ENCODE measurements at regions not wholly inside any gene's neighbourhood (a gene's known extent, or its start where the extent isn't known, plus 50 kb on each side); places are given as distances from the start of the nearest gene placed in this dataset.
"Not testable (repeated sequence)": the region's sequence is repeated elsewhere in the genome, so short reads cannot be mapped to it uniquely, and the experiment has no call there.

DNA sequence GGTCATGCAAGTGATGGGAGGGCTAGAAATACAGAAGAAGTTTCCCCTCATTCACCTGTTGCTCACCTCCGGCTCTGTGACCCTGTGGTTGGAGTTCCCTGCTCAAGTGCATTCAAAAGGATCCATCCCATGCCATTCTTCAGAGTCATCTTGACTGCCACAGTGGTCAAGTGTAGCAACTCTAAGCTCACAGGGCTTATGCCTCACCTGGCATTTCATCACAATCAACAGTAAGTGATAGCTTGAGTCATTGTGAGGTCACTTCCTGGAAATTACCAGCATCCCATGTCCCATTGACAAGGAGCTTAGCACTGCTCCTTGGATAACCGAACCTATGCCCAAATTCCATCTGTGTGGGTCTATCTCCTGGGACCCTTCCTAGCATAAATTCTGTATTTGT is 55.6 kb downstream of the OR4C45 start:
- no peak overlapping the region for H3K4me3 ChIP-seq (ENCODE audit: low read depth, low read length)
- TF ChIP-seq, protein P1, sequence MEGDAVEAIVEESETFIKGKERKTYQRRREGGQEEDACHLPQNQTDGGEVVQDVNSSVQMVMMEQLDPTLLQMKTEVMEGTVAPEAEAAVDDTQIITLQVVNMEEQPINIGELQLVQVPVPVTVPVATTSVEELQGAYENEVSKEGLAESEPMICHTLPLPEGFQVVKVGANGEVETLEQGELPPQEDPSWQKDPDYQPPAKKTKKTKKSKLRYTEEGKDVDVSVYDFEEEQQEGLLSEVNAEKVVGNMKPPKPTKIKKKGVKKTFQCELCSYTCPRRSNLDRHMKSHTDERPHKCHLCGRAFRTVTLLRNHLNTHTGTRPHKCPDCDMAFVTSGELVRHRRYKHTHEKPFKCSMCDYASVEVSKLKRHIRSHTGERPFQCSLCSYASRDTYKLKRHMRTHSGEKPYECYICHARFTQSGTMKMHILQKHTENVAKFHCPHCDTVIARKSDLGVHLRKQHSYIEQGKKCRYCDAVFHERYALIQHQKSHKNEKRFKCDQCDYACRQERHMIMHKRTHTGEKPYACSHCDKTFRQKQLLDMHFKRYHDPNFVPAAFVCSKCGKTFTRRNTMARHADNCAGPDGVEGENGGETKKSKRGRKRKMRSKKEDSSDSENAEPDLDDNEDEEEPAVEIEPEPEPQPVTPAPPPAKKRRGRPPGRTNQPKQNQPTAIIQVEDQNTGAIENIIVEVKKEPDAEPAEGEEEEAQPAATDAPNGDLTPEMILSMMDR (conservative IDR thresholded peaks at IDR 0.05; ENCODE audit: low read depth, low read length), result no peak
- DNase-seq (ENCODE audit: low read depth), result no peak

DNA sequence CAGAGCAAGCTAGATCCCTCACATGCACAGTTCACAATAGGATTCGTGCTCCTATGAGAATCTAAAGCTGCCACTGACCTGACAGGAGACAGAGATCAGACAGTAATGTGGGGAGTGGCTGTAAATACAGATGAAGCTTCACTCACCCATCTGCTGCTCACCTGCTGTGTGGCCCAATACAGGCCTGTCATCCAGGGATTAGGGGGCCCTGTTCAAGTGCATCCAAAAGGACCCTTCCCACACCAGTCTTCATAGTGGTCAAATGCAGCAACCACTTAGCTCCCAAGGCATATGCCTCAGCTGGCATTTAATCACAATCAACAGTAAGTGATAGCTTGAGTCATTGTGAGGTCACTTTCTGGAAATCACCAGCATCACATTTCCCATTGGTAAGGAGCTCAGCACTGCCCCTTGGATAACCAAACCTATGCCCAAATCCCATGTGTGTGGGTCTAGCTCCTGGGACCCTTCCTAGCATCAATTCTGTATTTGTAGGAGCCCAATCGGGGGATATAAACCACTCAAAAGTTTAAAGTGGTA is 65.6 kb downstream of the OR4C45 start:
- no peak for DNase-seq (ENCODE audit: low read depth)
- TF ChIP-seq, protein P1 (conservative IDR thresholded peaks at IDR 0.05; ENCODE audit: low read depth, low read length), result no peak
- no peak overlapping the region for H3K4me3 ChIP-seq (ENCODE audit: low read depth, low read length)

DNA sequence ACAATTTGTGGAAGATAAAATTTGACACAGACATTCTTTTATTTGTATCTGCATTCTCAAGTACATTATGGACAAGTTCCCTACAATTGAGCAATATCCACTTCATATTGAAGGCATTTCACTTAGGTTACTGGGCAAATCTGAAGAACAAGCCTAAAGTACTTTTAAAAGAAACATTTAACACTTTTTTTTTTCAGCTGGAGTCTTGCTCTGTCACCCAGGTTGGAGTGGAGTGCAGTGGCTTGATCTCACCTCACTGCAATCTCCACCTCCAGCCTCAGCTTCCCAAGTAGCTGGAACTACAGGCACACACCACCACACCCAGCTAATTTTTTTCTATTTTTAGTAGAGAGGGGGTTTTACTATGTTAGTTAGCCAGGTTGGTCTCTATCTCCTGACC is 70.2 kb downstream of the OR4C45 start:
- TF ChIP-seq, protein P1 (conservative IDR thresholded peaks at IDR 0.05; ENCODE audit: low read depth, low read length), result no peak
- H3K4me3 ChIP-seq (ENCODE audit: low read depth, low read length), result no peak overlapping the region
- DNase-seq (ENCODE audit: low read depth), result no peak

DNA sequence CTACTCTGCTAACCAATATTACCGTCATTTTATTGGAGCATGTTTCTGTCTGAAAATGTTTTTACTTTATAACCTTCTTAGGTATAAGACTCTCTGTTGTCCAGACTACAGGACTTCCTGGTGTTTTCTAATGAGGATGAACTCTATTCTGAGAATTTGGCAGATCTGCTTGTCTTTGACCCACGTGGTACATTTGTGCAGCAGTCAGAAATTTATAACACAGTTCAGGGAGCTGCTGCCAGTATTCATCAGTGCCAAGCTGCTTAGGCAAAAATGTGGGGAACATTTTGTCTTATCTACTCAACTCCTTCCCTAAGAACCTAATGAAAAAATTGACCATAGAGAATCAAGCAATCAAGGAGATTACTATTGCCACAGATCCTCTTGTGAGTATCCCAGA is 108.0 kb downstream of the OR4C45 start:
- H3K4me3 ChIP-seq (ENCODE audit: low read depth, low read length); DNase-seq (ENCODE audit: low read depth): not testable (repeated sequence)

DNA sequence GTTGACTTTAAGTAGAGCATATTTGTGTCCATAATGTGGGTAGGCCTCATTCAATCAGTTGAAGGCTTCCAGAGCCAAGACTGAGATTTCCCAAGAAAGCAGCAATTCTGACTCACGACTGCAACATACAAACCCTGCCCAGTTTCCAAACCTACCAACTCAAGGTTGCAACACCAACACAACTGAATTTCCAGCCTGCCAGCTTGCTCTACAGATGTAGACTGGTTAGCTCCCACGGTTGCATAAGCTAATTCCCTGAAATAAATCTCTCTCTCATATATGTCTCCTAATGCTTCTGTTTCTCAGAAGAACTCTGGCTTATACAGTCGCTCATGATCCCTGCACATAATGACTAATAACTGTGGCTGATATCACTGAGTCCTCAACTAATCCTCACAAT is 113.6 kb downstream of the OR4C45 start:
- not testable (repeated sequence) for DNase-seq (ENCODE audit: low read depth); H3K4me3 ChIP-seq (ENCODE audit: low read depth, low read length)

DNA sequence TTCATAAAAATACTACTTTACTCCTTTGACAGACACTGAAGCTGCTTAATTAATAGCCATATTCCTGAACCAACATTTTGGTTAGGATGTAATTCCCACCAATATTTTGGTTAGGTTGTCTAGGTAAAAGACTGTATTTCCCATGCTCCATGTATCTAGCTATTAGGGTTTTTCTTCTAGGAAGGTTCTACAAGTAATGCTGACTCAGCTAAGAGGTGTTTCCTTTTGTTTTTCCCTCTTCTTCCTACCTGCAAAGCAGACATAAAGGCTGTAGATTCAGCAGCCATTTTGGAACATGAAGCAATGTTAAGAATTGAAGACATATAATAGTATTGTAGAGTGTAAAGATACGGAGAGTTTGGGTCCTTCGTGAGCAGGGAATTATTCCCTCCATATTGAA is 115.3 kb downstream of the OR4C45 start:
- DNase-seq (ENCODE audit: low read depth); H3K4me3 ChIP-seq (ENCODE audit: low read depth, low read length): not testable (repeated sequence)

DNA sequence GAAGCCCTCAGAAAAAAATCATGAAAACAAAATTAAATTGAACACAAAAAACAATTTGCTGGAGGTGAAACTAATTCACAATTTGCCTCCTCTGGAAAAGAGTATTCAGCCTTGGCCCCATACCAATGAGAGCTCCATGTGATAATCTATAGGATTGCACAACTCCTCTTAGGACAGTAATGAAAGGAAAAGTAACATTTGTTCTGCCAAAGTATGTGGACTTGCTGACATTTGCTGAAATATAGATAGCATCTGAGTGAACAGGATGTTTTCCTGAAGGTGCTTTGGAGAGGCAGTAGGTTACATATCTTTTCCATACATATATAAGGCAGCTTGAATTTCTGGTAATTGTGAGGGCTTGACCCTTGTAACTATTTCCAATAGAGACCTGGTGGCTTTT is 122.8 kb downstream of the OR4C45 start:
- no peak overlapping the region for H3K4me3 ChIP-seq (ENCODE audit: low read depth, low read length)
- no peak for DNase-seq (ENCODE audit: low read depth)
- TF ChIP-seq, protein P1 (conservative IDR thresholded peaks at IDR 0.05; ENCODE audit: low read depth, low read length), result no peak

DNA sequence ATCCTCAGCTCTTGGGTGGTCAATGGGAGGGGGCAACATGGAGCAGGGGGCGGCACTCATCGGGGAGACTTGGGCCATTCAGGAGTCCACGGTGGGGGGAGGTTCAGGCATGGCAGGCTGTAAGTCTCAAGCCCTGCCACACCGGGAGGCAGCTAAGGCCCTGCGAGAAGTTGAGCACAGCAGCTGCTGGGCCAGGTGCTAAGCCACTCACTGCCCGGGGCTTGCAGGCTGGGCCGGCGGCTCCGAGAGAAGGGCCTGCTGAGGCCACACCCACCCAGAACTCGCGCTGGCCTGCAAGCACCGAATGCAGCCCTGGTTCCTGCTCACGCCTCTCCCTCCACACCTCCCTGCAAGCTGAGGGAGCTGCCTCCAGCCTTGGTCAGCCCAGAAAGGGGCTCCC is 131.4 kb downstream of the OR4C45 start:
- TF ChIP-seq, protein P1 (conservative IDR thresholded peaks at IDR 0.05; ENCODE audit: low read depth, low read length), result no peak
- DNase-seq (ENCODE audit: low read depth), result no peak
- no peak overlapping the region for H3K4me3 ChIP-seq (ENCODE audit: low read depth, low read length)

DNA sequence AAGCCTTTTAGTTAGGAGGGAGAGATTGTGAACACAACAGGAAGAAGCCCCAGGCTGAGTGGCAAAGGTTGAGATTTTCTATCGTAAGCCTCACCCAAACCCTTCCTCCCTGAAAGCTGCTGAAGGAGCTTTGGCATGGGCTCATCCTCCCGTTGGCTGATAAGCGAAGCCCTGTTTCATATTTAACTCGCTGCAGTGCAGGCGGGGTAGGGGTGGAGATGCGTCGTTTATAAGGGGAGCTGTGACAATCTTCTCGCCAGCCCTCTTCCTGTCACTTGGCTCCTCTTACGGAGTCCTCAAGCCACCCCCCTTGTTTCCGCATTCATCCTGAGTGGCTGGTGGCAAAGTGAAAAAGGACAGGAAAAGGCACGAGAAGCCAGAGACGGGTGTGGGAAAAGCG is 137.0 kb downstream of the OR4C45 start:
- H3K4me3 ChIP-seq (ENCODE audit: low read depth, low read length), result no peak overlapping the region
- TF ChIP-seq, protein P1 (conservative IDR thresholded peaks at IDR 0.05; ENCODE audit: low read depth, low read length), result no peak
- DNase-seq (ENCODE audit: low read depth), result no peak
